Spleen (tissue), 7 donors: ENCODE measurements at regions not wholly inside any gene's neighbourhood (a gene's known extent, or its start where the extent isn't known, plus 50 kb on each side); places are given as distances from the start of the nearest gene placed in this dataset.

Source experiments
- CTCF ChIP-seq, 11 experiments: fragments of 200-600 bp in 7 of 11; fragments of 450-650 bp in 4 of 11; sonication (generic) in 4 of 11; IDR thresholded peaks in 8 of 11; conservative IDR thresholded peaks in 3 of 11; 1 replicate in 7 of 11; 2 replicates in 4 of 11; pipeline versions ENCODE4 v1.4.0 to v1.8.0; 2016 to 2021; ENCODE audit warnings: antibody characterized with exemption in 11 of 11, inconsistent platforms in 4 of 11, mild to moderate bottlenecking in 1 of 11
- POLR2A ChIP-seq, 3 donors: fragments of 450-650 bp; IDR thresholded peaks; one replicate each; pipeline ENCODE4 v1.5.1; 2017; ENCODE audit warnings: antibody characterized with exemption in 3 of 3, mild to moderate bottlenecking in 1 of 3
- donor health status: DM: no; HTN: no; CAD: no; lungs with moderate emphysema.
- donor health status: DM: no; HTN: no; CAD: no.
- donor health status: DM: no; HTN: no; CAD: no.

DNA sequence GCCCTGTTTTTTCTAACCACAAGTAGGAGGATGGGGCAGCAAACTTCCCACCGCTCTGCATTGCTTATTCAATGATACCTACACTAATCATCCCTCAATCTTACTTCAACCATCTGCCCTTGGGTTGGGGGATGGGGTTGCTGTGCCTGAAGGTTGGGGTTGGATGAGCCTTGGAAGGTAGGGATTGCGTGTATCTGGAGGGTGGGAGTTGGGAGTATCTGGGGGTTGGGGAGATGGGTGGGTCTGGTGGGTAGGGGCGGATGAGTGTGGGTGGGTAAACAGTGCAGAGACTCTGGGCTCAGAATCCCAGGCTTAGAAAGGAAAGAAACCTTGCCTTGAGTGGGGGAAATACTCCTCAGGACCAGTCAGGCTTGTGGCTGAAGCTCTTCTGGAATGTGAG is 467.4 kb downstream of the DIRAS2 start:
- TF ChIP-seq CTCF (IDR thresholded peaks at IDR 0.05 in 8 of 11, conservative IDR thresholded peaks at IDR 0.05 in 3 of 11) (no peak), POLR2A (IDR thresholded peaks at IDR 0.05) (no peak)
